ENCODE measurements at regions not wholly inside any gene's neighbourhood (a gene's known extent, or its start where the extent isn't known, plus 50 kb on each side); places are given as distances from the start of the nearest gene placed in this dataset.
"Not testable (repeated sequence)": the region's sequence is repeated elsewhere in the genome, so short reads cannot be mapped to it uniquely, and the experiment has no call there.

GRCh38 chr2:16188261-16188890 lies 248.0 kb downstream of the MYCN start:
- no peak for ATAC-seq
- no peak for DNase-seq
- intact Hi-C loops (cut with micrococcal nuclease), result loop anchor here (10.0 kb wide), 1 partner anchor 66 kb away; no protein-coding TSS in a partner anchor

GRCh38 chr2:16187482-16187817 lies 247.1 kb downstream of the MYCN start:
- no peak for DNase-seq
- ATAC-seq, result no peak
- intact Hi-C loops (cut with micrococcal nuclease), result loop anchor here (10.0 kb wide), 1 partner anchor 67 kb away; no protein-coding TSS in a partner anchor

DNA sequence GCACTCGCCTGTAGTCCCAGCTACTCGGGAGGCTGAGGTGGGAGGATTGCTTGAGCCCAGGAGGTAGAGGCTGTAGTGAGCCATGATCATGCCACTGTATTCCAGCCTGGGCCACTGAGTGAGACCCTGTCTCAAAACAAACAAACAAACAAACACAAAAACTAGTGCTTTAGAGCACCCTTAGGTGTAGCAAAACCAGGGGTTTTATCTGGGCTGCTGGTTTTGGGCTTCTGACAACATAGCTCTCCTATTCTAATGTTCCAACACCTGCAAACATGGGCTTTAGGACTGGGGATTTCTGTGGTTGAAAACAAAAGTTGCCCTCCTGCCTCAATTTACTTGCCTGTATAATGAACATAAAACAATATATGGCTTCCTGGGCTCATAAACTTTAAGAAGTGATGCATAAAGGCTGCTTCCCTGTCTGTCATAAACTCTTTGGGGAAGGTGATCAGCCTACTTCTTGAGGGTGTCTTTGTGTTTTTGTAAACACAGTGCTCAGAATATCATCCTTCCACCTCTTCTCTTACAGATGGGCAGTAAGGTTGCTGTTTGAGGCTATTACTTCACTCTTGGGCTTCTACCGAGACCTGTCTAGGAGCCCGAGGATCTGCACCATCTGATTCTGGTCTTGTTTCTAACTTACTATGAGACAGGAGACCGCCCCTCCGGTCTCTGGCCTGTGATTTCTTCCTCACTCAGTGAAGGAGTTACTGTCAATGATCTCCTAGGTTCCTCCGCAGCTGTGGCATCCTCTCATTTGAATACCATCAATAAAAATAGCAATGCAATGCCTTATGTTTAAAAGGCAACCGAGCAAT lies 246.5 kb downstream of the MYCN start:
- DNase-seq (no peak), ATAC-seq (no peak)
- intact Hi-C loops (cut with micrococcal nuclease), result loop anchor here (10.0 kb wide), 1 partner anchor 68 kb away; no protein-coding TSS in a partner anchor

DNA sequence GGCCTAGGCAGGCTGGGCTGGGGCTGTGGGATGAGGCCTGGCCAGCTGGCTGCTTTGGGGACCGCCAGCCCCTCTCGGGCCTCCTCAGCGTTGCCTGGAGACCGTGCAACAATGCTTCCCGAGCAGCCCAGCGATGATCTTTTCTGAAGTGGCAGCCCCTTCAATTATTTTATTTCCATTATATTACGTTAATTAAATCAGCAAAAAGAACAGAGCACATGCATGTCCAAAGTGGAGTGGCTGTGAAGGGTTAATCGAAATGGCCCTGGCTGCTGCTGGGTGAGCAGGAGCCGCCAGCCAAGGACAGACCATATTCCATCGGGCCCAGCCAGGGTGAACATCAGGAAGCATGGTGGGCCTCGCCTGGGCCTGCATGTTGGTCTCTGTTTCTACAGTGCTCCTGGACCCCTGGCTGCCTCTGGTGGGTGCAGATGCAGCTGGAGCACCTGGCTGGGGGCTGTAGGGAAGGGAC lies 245.5 kb downstream of the MYCN start:
- intact Hi-C loops (cut with micrococcal nuclease), result loop anchor here (10.0 kb wide), 1 partner anchor 69 kb away; no protein-coding TSS in a partner anchor
- ATAC-seq (no peak), DNase-seq (no peak)

GRCh38 chr2:16184945-16185660 lies 244.8 kb downstream of the MYCN start:
- DNase-seq (no peak), ATAC-seq (no peak)
- intact Hi-C loops (cut with micrococcal nuclease), result loop anchor here (10.0 kb wide), 1 partner anchor 70 kb away; no protein-coding TSS in a partner anchor

GRCh38 chr2:16184341-16184890 lies 244.1 kb downstream of the MYCN start:
- intact Hi-C loops (cut with micrococcal nuclease), result loop anchor here (10.0 kb wide), 1 partner anchor 70 kb away; no protein-coding TSS in a partner anchor
- ATAC-seq (no peak), DNase-seq (no peak)

- intact Hi-C loops (cut with micrococcal nuclease), result loop anchor here (10.0 kb wide), 1 partner anchor 71 kb away; no protein-coding TSS in a partner anchor
- no peak for DNase-seq
- ATAC-seq, result no peak
Observed at GRCh38 chr2:16183345-16183744, 243.0 kb downstream of the MYCN start.

DNA sequence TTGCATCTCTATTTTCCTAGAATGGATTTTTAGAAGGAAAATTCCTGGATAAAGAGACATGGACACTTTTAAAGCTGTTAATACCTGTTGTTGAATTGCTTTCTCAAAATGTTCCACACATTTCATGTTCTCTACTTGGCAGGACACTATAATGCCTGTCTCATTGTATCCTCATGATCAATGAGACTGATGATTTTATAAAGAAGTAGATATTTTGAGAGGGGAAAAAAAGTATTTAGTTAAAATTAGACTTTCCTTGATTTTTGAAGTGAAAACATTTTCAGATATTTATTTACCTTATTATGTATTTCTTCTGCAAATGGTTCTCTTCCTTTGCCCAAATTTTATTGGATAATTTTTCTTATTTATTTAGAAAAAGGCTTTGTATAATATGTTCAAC lies 242.5 kb downstream of the MYCN start:
- intact Hi-C loops (cut with micrococcal nuclease), result loop anchor here (10.0 kb wide), 1 partner anchor 72 kb away; no protein-coding TSS in a partner anchor
- no peak for ATAC-seq
- DNase-seq, result no peak

GRCh38 chr2:16182311-16182815 lies 242.0 kb downstream of the MYCN start:
- intact Hi-C loops (cut with micrococcal nuclease), result loop anchor here (10.0 kb wide), 1 partner anchor 72 kb away; no protein-coding TSS in a partner anchor
- ATAC-seq, DNase-seq: not testable (repeated sequence)

GRCh38 chr2:16181741-16182090 lies 241.4 kb downstream of the MYCN start:
- intact Hi-C loops (cut with micrococcal nuclease), result loop anchor here (10.0 kb wide), 1 partner anchor 73 kb away; no protein-coding TSS in a partner anchor
- no peak for DNase-seq
- ATAC-seq, result no peak

DNA sequence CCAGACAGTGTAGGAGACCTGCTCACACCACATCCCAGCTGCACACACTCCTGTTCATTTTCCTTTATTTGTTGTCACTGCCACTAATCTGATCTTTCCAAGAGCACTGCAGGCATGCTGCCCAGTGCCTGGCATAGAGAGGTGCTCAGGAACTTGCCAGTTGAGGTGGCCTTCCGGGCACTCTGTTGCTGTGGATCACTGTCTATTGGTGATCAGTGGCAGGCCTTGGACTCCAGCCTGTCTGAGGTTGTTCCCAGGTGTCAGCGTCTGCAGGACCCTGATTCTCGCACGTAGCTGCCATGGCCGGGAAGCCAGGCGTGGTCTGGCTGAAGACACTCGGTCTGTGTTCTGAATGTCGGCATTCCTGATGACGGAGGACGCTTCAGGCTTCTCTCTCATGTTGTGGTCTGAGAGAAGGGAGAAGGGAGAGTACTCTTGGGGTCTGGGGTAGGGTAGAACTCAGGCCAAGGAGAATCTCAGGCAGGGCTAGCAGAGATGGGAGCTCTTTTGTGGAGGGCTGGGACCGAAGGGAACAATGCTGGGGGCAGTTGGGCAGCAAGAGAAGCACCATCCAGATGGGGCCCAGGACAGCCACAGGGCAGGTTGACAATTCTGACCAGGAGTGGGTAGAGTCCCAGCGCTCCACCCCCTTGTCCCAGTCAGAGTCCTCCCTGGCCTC lies 240.9 kb downstream of the MYCN start:
- ATAC-seq (no peak), DNase-seq (no peak)
- intact Hi-C loops (cut with micrococcal nuclease), result loop anchor here (10.0 kb wide), 1 partner anchor 74 kb away; no protein-coding TSS in a partner anchor

GRCh38 chr2:16180631-16181030 lies 240.3 kb downstream of the MYCN start:
- ATAC-seq (no peak), DNase-seq (no peak)
- intact Hi-C loops (cut with micrococcal nuclease), result loop anchor here (10.0 kb wide), 1 partner anchor 74 kb away; no protein-coding TSS in a partner anchor

DNA sequence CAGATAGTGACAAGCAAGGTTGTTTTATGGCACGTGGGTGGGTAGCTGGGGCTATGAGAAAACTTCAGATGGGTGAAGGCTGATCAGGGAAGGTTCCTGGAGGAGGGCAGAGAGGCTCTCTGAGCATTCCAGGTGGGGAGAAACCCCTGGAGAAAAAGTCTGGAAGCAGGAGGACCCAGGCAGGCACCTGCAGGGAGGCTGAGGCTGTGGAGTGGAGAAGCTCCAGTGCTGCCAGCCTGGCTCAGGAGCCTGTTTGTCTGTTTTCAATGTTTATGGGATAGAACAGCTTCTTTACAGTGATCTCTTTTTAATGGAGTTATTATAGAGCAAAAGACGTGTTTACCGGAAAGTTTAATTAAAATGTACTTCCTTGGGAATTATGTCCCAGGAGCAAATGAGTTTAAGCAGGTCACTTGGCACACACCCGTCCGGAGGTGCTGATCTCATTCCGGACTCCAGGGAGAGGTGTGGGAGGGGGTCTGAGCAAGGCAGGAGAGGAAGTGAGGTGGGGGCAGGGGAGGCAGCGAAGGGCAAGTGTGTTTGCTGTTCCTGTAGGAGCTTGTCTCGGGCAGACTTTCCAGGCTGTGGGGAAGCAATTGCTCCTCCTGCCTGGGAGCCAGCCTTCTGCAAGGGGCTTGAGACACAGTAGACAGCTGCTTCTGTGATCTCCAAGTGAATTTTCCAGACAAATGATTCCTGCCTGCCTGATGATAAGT lies 239.5 kb downstream of the MYCN start:
- intact Hi-C loops (cut with micrococcal nuclease), result loop anchor here (10.0 kb wide), 1 partner anchor 75 kb away; no protein-coding TSS in a partner anchor
- DNase-seq, result no peak
- ATAC-seq, result no peak

GRCh38 chr2:16178551-16179130 lies 238.3 kb downstream of the MYCN start:
- DNase-seq (no peak), ATAC-seq (no peak)
- intact Hi-C loops (cut with micrococcal nuclease), result no loop called here

- no peak for ATAC-seq
- intact Hi-C loops (cut with micrococcal nuclease), result no loop called here
- DNase-seq, result no peak
Observed at GRCh38 chr2:16177671-16178180, 237.4 kb downstream of the MYCN start.

DNA sequence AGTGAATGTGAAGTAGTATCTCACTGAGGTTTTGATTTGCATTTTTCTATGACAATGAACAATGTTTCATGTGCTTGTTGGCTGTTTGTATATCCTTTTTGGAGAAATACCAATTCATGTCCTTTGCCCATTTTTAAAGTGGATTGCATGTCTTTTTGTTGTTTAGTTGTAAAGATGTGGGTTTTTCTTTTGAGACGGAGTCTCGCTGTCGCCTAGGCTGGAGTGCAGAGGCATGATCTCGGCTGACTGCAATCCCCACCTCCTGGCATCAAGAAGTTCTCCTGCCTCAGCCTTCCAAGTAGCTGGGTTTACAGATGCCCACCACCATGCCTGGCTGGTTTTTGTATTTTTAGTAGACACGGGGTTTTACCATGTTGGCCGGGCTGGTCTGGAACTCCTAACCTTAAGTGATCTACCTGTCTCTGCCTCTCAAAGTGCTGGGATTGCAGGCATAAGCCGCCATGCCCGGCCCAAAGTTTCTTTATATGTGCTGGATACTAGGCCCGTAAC lies 236.7 kb downstream of the MYCN start:
- intact Hi-C loops (cut with micrococcal nuclease), result no loop called here
- DNase-seq, result no peak
- no peak for ATAC-seq

DNA sequence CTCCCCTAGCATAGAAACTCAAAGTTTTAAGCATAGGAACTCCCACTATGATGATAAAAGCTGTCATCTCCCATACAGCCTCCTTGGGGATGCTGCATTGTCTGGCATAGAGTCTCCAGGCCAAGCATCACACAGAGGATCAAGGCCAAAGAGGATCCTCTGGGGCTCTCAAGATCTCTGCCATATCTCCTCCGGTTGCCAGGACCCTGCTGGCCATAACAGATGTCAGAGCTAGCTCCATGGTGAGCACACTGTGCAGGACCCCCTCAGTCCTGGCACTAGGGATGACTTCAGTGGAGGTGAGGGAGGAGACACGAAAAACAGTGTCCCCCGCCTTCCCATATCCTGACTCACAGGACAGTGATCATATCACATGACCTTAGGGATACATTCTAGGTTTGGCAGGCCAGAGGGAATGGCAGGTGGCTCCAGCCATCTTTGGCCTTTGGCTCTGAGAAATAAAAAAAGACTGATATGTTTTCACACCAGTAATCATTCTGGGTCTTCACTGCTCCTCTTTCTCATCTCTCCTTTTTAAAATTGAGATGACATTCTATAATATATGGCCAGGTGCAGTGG lies 235.0 kb downstream of the MYCN start:
- DNase-seq (no peak), ATAC-seq (no peak)
- intact Hi-C loops (cut with micrococcal nuclease), result no loop called here
